ENCODE measurements at regions not wholly inside any gene's neighbourhood (a gene's known extent, or its start where the extent isn't known, plus 50 kb on each side); places are given as distances from the start of the nearest gene placed in this dataset.

DNA sequence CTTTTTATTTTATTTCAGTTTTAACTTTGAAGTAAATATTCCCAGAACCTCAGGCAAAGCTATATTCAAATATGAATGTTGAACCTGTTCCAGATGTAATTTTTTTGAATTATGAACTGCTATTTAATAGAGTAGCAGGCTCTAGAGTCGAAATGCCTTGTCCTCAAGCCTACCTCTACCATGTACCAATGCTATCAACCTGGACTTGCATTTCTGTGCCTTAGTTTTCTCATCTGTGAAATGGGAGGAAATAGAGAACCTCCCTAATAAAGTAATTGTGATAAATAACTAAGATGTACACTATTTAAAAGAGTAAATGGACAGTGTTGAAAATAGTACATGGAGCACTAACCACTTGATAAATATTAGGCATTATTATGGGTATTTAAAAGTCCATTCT lies 551.6 kb upstream of the JARID2 start:
- ChIA-PET CTCF (ENCODE audit: low intra/inter-chr PET ratio, low total read pairs) (no interaction called here), POLR2A (no interaction called here)
- Histone ChIP-seq H2AFZ (ENCODE audit: low read length) (no peak overlapping the region), H3K9me3 (ENCODE audit: low read length) (no peaks in the 10 kb centered on the region), H3K4me3 (replicated peaks in 1 of 3; ENCODE audit: insufficient read depth in 1 of 3, low read depth in 2 of 3, low read length in 3 of 3) (no peak overlapping the region), H3K9ac (ENCODE audit: insufficient read depth, low read depth, low read length) (no peak overlapping the region), H3K79me2 (ENCODE audit: insufficient read depth, low read length) (no peaks in the 10 kb centered on the region), H3K27me3 (ENCODE audit: control insufficient read depth in 1 of 2, insufficient read depth in 2 of 2, low read length in 2 of 2) (no peaks in the 10 kb centered on the region), H3K4me1 (ENCODE audit: insufficient read depth, low read length) (no peaks in the 10 kb centered on the region), H3K4me2 (ENCODE audit: low read depth, low read length) (no peak overlapping the region), H4K20me1 (ENCODE audit: insufficient read depth, low read length) (no peaks in the 10 kb centered on the region), H3K27ac (ENCODE audit: extremely low read length, insufficient read depth, low read length) (no peak overlapping the region), H3K36me3 (replicated peaks in 1 of 2; ENCODE audit: control insufficient read depth in 1 of 2, insufficient read depth in 2 of 2, low read length in 2 of 2) (no peaks in the 10 kb centered on the region)
- DNase-seq (ENCODE audit: low spot score) (no peak), ATAC-seq (no peak), FAIRE-seq (no peak)
- in situ Hi-C loops (cut with HindIII; ENCODE audit: extremely low pct_ligation_motif_present, low pct_unique_long_range_greater_than_20kb) (no loop called here), intact Hi-C loops (cut with micrococcal nuclease; ENCODE audit: unreplicated experiment) (no loop called here)
- 2% methylated on average over 1 of the region's 1 CpG for WGBS (ENCODE audit: low lambda C conversion rate)
- no TSS peak for BruUV-seq (replicated peaks)
- no peak for TF ChIP-seq FOXC1 (CRISPR knock-in tag; IDR thresholded peaks at IDR 0.05; ENCODE audit: borderline replicate concordance)
- TF ChIP-seq ZFAT (CRISPR knock-in tag; conservative IDR thresholded peaks at IDR 0.05): no peak
- TF ChIP-seq, protein P1, sequence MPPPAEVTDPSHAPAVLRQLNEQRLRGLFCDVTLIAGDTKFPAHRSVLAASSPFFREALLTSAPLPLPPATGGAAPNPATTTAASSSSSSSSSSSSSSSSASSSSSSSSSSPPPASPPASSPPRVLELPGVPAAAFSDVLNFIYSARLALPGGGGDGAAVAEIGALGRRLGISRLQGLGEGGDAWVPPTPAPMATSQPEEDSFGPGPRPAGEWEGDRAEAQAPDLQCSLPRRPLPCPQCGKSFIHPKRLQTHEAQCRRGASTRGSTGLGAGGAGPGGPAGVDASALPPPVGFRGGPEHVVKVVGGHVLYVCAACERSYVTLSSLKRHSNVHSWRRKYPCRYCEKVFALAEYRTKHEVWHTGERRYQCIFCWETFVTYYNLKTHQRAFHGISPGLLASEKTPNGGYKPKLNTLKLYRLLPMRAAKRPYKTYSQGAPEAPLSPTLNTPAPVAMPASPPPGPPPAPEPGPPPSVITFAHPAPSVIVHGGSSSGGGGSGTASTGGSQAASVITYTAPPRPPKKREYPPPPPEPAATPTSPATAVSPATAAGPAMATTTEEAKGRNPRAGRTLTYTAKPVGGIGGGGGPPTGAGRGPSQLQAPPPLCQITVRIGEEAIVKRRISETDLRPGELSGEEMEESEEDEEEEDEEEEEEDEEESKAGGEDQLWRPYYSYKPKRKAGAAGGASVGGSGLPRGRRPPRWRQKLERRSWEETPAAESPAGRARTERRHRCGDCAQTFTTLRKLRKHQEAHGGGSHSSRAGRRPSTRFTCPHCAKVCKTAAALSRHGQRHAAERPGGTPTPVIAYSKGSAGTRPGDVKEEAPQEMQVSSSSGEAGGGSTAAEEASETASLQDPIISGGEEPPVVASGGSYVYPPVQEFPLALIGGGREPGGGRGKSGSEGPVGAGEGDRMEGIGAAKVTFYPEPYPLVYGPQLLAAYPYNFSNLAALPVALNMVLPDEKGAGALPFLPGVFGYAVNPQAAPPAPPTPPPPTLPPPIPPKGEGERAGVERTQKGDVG (CRISPR knock-in tag; IDR thresholded peaks at IDR 0.05; ENCODE audit: borderline replicate concordance): no peak
- no peak for TF ChIP-seq ZNF138 (CRISPR knock-in tag; IDR thresholded peaks at IDR 0.05; ENCODE audit: low read depth)
- TF ChIP-seq PPARG (CRISPR knock-in tag; conservative IDR thresholded peaks at IDR 0.05): no peak
- no peak for TF ChIP-seq ATF1 (CRISPR knock-in tag; IDR thresholded peaks at IDR 0.05)
- TF ChIP-seq RXRB (CRISPR knock-in tag; IDR thresholded peaks at IDR 0.05; ENCODE audit: borderline replicate concordance): no peak
- TF ChIP-seq, protein P2, sequence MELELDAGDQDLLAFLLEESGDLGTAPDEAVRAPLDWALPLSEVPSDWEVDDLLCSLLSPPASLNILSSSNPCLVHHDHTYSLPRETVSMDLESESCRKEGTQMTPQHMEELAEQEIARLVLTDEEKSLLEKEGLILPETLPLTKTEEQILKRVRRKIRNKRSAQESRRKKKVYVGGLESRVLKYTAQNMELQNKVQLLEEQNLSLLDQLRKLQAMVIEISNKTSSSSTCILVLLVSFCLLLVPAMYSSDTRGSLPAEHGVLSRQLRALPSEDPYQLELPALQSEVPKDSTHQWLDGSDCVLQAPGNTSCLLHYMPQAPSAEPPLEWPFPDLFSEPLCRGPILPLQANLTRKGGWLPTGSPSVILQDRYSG (CRISPR knock-in tag; IDR thresholded peaks at IDR 0.05): no peak
- TF ChIP-seq, protein P3, sequence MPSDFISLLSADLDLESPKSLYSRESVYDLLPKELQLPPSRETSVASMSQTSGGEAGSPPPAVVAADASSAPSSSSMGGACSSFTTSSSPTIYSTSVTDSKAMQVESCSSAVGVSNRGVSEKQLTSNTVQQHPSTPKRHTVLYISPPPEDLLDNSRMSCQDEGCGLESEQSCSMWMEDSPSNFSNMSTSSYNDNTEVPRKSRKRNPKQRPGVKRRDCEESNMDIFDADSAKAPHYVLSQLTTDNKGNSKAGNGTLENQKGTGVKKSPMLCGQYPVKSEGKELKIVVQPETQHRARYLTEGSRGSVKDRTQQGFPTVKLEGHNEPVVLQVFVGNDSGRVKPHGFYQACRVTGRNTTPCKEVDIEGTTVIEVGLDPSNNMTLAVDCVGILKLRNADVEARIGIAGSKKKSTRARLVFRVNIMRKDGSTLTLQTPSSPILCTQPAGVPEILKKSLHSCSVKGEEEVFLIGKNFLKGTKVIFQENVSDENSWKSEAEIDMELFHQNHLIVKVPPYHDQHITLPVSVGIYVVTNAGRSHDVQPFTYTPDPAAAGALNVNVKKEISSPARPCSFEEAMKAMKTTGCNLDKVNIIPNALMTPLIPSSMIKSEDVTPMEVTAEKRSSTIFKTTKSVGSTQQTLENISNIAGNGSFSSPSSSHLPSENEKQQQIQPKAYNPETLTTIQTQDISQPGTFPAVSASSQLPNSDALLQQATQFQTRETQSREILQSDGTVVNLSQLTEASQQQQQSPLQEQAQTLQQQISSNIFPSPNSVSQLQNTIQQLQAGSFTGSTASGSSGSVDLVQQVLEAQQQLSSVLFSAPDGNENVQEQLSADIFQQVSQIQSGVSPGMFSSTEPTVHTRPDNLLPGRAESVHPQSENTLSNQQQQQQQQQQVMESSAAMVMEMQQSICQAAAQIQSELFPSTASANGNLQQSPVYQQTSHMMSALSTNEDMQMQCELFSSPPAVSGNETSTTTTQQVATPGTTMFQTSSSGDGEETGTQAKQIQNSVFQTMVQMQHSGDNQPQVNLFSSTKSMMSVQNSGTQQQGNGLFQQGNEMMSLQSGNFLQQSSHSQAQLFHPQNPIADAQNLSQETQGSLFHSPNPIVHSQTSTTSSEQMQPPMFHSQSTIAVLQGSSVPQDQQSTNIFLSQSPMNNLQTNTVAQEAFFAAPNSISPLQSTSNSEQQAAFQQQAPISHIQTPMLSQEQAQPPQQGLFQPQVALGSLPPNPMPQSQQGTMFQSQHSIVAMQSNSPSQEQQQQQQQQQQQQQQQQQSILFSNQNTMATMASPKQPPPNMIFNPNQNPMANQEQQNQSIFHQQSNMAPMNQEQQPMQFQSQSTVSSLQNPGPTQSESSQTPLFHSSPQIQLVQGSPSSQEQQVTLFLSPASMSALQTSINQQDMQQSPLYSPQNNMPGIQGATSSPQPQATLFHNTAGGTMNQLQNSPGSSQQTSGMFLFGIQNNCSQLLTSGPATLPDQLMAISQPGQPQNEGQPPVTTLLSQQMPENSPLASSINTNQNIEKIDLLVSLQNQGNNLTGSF (CRISPR knock-in tag; IDR thresholded peaks at IDR 0.05): no peak
- no peak for TF ChIP-seq ZNF124 (CRISPR knock-in tag; IDR thresholded peaks at IDR 0.05)

Data from HepG2 (cell line).